SIG-M5 treated with dmso at 0.1 percent for 504 hours (cell line): ENCODE measurements at regions not wholly inside any gene's neighbourhood (a gene's known extent, or its start where the extent isn't known, plus 50 kb on each side); places are given as distances from the start of the nearest gene placed in this dataset.
"Not testable (repeated sequence)": the region's sequence is repeated elsewhere in the genome, so short reads cannot be mapped to it uniquely, and the experiment has no call there.

Experiments used
- DNase-seq: peaks from one replicate; lab custom pipeline; 2025; ENCODE audit not compliant: unreplicated experiment; lab: John Stamatoyannopoulos, UW

DNA sequence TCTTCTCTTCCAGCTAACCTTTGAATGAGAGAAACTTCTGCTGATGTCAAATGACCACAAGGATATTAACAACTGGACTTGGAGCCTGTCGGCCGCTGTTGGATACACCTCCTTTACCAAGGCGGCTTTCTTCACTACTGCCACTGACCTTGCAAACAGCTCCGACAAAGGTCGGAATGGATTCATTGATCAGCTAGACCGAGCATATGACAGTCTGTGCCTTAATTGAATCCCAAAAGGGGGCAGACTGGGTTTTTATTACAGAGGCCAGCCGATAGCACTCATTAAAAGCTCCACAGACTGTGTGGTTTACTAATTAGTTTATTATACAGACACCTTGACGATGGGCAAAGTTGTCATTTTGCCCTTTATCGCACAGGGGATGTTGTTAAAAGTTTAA, 394.5 kb downstream of the RERGL start:
- DNase-seq: no peak

DNA sequence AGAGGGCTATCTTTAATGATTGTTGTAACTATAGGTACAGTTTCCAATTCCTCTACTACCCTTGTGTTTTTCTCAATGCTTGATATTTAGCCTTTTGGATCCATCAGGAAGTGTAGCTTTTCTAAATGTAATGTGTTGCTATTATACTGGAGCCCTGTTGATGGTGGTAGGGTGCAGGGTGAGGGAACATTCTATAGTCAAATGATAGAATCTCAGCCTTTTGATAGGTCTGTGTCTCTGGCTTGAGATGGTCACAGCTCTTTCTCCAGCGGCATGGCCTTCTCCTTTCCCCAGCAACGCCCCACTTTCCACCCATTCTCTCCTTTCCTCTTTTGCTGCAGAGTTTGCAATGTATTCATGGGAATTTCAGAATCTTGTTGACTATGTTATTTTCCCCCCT, 398.6 kb downstream of the RERGL start:
- DNase-seq: no peak

DNA sequence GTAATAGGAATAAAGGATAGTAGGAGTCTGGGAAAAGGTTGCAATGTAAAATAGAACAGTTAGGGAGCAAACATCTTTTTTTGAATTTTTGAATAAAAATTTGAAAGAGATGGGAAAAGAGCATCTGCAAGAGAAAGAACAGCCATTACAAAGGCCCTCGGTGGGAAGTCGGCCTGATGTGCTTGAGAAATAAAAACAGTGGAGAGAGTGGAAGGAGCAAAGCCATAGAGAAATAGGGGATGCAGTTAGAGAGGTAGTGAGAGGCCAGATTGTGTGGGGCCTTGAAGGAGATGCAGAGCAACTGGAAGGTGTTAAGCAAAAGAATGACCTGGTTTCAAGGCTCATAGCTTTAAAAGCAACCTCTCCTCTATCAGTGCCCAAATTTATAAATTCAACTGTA, 409.8 kb downstream of the RERGL start:
- no peak for DNase-seq

DNA sequence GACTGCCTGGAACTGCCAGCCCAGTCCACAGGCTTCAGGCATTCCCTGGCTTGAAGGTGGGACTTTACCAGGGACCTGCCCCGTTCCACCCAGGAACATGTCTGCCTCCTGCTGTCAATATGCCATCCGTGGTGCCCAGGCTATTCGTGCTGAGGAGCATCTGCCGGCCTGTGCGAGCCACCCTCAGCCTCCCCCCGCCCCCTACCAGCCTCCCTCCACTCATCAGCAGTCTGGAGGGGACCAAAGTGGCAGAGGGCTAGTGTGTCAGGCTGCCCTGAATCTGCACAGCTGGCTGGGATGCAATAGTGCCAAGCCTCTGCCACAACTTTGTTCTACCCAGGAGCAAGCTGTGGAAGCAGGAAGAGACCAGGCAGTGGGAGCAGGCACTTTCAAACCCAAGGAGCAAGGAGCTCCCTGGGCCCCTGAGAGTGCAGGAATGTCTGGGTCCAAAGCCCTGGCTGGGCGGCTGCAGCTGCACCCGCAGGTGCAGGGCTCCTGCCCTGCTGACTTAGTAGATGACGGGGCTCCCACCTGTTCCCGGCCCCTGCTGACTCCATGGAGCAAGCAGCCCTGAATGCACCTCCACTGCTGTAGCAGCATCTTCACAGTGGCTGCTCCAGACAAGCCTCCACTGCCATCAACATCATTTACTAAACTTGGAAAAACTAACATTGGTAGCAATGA, 423.2 kb downstream of the RERGL start:
- no peak for DNase-seq

DNA sequence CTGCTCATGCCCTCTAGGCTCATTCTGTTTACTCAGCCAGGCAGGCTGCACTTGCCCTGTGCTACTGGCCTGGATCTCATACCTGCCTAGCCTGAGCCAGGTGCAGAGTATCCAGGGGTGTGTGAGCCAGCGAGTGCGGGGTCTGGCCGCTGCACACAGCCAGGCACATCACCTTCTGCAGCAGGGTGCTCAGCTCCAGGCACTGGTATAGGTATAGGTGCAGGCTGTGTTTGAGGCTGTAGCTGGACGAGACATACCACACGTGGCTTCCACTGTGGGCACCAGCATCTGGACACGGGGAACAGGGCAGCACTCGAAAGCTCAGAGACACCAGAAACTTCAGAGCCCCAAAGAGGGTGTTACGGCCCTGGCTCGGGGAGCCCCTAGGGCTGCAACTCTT, 424.2 kb downstream of the RERGL start:
- DNase-seq: no peak

DNA sequence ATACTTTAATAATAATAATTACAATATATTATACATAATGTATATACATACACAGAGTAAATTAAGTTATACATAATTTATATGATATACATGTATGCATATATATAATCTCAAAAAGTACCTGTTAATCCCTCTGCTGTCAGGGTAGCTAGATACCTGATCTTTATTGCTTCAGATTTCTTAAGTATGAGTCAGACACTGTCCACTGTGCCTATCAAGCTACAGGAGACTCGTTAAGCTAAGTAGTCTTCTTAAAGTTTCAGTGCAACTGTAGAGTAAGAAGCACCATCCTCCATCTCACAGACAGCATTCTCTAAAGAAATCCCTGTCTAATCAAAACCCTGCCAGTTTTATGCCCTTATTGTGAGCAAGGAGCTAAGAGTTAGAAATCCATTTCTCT, 428.7 kb downstream of the RERGL start:
- no peak for DNase-seq

DNA sequence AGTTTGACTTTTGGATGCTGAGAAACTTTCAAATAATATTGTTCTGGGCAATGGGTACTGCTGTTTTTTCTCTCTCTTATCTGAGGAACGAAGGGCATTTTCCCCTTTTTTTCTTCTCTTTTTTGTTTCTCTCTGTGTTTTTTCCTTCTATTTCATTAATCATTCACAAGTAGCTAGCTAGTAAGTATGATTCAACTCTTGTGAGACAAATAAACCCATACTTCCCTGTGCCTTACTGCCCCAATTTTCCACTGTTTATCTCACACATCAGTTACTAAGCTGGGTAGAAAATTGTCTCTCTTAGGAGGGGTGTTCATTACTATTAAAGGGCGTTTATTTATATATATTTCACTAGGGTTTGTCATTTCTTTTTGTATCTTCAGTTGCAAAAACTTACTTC, 437.6 kb downstream of the RERGL start:
- DNase-seq: no peak

DNA sequence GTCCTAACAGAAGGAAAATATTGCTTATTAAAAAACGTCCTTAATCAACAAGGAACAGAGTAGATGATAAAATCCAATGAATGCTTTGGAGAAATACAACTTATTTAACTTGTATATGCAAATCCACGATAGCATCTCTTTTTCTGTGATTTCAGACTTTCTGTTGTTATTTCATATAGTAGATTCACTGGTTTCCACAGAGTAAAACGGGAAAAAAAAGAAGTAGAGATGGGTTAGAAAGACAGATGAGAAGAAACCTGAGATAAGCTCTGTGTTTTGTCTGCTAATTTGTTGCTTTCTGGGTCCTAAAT, 447.7 kb downstream of the RERGL start:
- no peak for DNase-seq

DNA sequence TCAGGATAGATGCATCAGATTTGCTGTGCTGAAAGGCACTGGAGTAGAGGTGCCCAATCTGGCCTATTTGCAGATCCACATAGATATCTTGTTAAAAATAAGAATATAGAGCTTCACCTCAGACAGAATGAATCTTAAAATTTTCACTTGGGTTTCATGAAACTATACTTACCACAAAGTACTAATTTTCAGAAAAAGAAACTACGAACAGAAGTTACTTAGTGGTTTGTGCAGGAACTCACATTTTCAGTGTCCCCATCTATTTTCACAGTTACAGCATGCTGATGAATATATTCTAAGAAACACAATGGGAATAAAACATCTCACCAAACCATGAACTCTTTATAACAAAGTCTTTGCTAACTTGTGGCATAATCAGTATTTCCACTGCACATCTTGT, 449.4 kb downstream of the RERGL start:
- no peak for DNase-seq

DNA sequence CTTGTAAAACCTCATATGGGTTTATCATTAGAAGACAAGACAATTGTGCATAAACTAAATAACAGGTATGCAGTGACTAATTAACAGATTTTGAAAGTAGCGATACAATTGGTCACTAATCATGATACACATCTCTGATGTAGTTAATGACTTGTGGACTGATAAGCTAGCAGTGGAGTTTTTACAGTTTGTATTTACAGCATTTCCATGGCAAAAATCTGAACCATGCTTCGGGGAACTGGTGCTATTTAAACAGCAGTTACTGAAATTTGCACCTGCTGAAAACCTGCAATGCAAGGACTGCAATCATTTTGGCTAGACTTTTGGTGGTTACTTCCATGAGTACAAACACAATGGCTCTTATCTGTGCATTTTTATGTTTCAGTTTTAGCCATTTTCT, 471.2 kb downstream of the RERGL start:
- no peak for DNase-seq

DNA sequence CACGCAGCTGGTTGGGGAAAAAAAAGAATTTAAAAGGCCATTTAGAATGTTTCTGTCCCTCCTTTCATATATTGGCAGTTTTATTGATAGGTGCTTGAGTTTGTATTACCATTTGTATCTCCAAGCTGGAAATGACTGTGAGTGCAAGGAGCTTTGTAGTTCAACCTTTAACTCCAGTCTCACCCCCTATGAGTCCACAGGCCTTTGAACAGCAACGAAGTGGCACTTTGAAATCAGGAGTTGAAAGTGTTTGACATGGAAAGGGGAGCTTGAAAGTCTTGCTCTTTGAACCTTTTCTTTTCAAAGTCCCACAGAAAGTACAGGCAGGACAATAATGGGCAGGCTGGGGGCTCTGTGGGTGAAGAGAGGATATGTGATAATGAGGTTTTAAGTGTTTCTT, 480.3 kb downstream of the RERGL start:
- no peak for DNase-seq

DNA sequence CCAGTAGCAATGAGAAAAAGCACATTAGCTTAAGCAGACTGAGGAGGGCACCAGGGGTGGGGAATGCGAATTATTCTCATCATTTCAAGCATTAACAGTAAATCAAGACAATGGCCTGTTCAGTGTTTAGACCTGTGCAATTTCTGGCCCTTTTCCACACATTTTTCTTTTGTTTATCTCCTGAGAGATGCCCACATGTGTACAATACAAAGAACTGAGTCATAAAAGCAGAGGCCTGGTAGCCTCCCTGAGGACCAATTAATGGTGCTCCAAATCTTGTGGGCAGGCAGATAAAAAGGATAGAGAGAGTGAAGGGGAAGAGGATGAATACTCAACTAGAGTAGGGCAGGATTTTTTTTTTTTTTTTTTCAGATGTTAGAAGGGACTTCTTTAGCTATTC, 480.8 kb downstream of the RERGL start:
- no peak for DNase-seq

DNA sequence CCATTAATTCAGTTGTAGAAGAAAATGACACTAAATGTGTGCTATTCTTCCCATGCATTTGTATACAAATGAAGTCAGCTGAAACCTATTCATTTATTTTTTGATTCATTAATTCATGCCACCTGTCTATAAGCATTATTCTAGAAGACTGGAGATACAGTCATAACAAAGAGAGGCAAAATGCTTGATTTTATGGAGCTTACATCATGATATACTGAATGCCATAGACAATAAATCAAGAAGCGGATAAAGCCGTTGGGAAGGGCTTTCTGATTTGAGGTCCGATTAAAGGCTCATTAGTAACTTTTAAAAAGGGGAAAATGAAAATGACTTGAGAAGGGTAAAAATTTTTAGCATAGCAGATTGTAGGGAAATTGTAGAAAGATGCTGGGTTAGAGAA, 494.9 kb downstream of the RERGL start:
- DNase-seq: no peak

DNA sequence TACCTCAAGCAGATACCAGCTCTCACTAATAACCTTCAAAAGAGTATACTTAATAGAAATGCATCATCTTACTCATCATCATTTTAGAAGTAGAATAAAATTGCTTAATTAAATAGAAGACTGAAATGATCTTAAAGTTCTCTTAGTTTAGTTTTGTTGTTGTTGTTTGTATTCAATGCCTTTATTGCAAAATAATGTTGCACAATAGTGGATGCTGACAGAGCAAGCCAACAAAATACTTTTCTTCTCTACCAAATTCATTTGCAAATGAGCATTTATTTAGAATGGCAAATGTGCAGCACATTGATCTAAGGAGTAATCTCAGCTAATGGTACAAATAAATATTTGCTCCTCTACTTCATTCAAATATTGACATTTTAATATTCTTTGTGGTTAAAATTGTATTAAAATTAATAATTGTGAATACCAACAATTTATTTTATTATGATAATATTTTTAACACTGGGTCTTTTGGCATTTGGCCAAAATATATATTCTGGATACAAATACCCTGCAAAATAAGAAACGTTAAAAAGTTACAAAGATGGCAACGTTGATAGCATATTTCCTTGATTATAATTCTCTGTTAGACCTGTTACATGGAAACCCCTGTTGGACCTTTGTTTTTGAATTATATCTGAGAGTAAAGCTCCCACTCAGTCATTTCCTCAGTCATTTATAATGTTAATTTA, 496.1 kb downstream of the RERGL start:
- DNase-seq: no peak

DNA sequence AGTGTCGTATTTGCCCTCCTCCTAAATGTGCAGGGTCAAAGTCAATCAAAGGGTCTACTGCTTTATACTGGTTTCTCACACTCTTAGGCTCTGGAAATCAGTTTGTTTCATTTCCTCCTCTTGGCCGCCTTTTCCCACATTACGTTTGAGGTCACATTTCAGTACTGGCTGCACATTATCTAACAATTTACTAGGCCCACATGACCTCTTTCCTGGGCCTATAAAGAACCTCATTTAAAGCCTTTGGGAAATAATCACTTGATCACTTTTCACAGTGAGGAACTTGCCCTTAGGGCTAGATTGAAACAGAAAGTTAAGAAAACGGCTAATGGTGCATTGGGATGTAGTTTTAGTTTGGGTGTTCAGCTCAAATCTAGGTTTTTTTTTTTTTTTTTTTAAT, 497.5 kb downstream of the RERGL start:
- no peak for DNase-seq

DNA sequence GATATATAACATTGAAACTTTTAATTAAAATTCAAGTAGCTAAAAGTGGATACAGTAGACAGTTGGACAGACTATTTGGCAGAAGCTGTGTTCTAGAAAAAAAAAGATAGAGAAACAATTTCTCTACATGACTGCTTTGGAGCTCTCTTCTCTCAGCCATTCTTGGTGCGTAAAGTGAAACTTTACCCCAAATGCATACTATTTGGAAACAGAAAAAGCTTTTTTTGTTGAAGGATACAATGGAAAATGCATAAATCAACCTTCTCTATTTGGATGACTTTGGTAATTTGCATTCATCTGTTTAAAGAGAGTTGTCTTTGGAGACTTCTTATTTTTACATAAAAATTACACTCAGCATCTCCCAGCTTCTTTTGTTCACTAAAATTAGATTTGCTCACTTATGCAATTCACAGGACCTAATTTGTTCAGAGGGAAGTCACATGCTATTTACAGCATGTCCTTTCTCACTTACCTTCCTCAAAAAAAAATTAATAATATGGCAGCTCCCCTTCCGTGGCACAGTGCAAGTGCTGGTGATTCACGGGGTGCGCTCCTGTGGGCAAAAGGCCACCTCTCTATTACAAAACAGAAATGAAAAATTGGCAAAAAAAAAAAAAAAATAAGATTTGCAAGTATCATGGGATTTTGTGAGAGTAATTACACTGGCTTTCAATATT, 498.9 kb downstream of the RERGL start:
- no peak for DNase-seq

DNA sequence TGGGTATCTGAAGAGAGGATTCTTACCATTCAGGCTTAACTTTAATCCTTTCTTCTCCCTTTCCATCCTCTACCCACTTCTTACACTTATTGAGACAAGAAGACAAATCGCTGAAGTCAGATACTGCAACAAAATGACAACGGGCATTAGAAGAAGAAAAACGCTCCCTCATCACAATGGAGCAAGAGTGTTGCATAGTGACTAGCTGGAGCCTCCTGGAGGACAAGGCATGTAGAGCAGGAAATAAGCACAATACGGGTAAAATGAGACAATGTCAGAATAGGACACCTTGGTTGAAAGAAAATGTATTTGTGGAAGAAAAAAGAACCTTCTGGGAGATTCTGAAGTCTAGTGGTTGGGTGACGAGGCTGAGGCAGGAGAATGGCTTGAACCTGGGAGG, 501.0 kb downstream of the RERGL start:
- DNase-seq: peak; percentile 0

DNA sequence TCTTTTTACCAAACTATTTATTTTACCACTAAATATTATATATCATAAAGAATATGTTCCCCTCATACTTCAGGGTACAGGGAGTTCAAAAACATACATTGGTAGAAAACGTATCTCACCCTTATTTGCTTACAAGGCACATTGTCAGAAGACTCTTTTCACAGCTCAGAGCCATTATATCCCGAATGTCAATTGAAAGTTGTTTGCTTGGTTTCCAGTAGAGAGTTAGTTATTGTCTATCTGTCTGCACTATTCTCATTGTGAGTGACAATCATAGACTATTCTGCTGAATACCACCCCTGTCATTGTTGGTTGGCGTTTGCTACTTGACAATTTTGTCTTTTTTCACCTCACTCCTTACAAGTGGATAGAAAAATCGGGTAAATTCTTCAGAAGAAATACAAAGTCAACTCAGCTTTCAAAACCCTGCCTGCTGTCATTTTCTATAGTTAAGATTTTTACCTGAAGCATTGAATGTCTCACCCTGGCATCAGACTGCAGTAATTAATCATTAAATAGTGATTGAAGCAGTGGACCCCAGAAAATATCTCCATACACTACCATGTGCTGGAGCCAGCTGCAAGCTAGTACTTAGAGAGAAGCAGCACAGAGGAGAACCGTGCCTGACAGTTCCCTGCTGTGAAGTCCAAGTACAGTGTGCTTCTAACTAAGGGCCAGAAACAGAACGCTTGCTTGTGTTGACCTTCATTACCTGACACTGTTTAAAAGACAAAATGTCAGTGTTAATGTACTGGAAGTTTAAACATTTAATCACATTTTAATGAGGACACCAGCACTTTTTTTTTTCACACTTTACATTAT, 510.6 kb downstream of the RERGL start:
- no peak for DNase-seq

DNA sequence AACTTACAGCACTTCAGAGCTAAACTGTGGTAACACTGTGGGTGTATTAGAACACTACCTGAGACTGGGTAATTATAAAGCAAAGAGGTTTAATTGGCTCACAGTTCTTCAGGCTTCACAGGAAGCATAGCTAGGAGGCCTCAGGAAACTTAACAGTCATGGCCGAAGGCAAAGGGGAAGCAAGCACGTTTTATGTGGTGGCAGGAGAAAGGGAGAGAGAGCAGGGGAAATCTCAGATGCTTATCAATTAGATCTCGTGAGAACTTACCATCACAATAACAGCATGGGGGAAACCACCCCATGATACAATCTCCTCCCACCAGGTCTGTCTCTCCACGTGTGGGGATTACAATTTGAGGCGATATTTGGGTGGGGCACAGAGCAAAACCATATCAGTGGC, 512.6 kb downstream of the RERGL start:
- no peak for DNase-seq

DNA sequence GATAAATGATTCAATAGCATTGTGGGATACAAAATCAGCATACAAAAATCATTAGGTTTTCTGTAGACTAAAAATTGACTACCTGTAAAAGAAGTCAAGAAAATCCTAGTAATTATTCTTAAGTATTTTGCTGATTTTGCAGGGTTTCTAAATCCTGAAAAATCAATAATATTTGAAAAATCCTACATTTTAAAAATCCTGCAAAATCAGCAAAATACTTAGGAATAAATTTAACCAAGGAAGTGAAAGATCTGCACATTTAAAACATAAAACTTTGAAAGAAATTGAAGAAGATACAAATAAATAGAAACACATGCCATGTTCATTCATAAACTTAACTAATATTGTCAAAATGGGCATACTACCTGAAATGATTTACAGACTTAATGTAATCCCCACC, 517.7 kb downstream of the RERGL start:
- no peak for DNase-seq

DNA sequence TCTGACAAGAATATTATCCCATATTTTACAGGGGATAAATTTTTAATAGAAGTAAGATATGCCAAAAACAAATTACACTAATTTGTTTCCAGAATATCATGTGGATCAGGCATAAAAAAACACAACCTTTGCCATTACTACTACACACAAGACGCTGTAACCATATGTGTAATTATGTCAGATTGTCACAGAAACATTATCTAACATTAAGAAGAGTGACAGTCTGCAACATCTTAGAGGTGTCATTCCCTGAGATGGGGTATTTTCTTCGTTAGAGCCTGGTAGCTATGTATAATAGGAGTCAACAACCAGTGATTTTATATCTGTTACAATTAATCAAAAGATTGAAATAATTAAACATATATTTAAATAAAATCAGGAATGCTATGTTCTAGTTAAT, 518.9 kb downstream of the RERGL start:
- DNase-seq: no peak

DNA sequence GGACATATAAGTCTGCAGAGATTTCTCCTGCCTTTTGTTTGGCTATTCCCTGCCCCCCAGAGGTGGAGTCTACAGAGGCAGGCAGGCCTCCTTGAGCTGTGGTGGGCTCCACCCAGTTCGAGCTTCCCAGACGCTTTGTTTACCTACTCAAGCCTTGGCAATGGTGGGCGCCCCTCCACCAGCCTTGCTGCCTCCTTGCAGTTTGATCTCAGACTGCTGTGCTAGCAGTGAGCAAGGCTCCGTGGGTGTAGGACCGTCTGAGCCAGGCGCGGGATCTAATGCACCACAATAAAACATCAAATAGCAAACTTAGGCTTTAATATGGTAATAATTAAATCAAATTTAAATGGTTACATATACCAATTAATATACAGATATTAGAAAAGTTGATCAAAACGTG, 525.4 kb downstream of the RERGL start:
- not testable (repeated sequence) for DNase-seq
